ENCODE measurements at regions not wholly inside any gene's neighbourhood (a gene's known extent, or its start where the extent isn't known, plus 50 kb on each side); places are given as distances from the start of the nearest gene placed in this dataset.

GRCh38 chr18:60123031-60123430 is 223.2 kb downstream of the PMAIP1 start:
- TF ChIP-seq SP1 (IDR thresholded peaks at IDR 0.05; ENCODE audit: low read depth, low read length) (no peak), MAX (IDR thresholded peaks at IDR 0.05) (no peak), CTCF (IDR thresholded peaks at IDR 0.05; ENCODE audit: control extremely low read depth in 1 of 3, insufficient read depth in 1 of 3, low read depth in 1 of 3, low read length in 3 of 3) (no peak), POLR2AphosphoS5 (IDR thresholded peaks at IDR 0.05; ENCODE audit: low read depth, low read length) (no peak), JUND (IDR thresholded peaks at IDR 0.05; ENCODE audit: low read length) (no peak), CEBPB (IDR thresholded peaks at IDR 0.05; ENCODE audit: low read depth, low read length) (no peak), POLR2A (IDR thresholded peaks at IDR 0.05; ENCODE audit: control extremely low read depth in 1 of 2, low read depth in 2 of 2, low read length in 2 of 2) (no peak)

All from H1 (cell line).